HG02943 (cell line): ENCODE measurements at regions not wholly inside any gene's neighbourhood (a gene's known extent, or its start where the extent isn't known, plus 50 kb on each side); places are given as distances from the start of the nearest gene placed in this dataset.
"Not testable (repeated sequence)": the region's sequence is repeated elsewhere in the genome, so short reads cannot be mapped to it uniquely, and the experiment has no call there.

Experiments used
- ATAC-seq: cut with Tn5 transposase; IDR thresholded peaks from one replicate; pipeline ENCODE4 v1.9.1; 2021; ENCODE audit warnings: mild to moderate bottlenecking, low read depth, moderate library complexity; ENCODE audit not compliant: unreplicated experiment

GRCh38 chr2:192524642-192525251, 330.0 kb upstream of the TMEFF2 start:
- not testable (repeated sequence) for ATAC-seq

DNA sequence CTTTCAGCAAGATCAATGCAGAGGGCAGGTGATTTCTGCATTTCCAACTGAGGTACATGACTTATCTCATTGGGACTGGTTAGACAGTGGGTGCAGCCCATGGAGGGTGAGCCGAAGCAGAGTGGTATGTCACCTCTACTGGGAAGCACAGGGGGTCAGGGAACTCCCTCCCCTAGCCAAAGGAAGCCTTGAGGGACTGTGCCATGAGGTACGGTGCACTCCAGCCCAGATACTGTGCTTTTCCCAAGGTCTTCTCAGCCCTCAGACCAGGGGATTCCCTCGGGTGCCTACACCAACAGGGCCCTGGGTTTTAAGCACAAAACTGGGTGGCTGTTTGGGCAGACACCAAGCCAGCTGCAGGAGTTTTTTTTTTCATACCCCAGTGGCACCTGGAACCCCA, 329.5 kb upstream of the TMEFF2 start:
- ATAC-seq, result not testable (repeated sequence)

- ATAC-seq, result no peak
These were observed 321.2 kb upstream of the TMEFF2 start for GRCh38 chr2:192515937-192516336.

DNA sequence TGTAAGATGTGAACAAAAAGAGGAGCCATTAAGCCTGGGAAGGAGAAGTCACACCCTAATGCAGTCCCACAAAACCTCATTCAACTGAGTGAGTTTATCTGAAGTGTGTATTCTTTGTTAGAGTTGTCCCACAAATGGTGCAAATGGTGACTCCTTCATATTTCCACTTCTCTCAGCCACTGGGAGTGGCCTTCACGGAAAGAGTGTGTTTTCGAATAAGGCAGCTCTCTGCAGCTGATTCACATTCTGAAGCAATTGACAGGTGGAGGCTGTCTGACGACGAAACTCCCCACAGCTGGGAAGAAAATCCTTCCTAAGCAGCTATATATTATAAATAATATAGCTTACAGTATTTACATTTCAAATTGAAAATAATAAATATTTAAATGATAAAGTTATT, 318.8 kb upstream of the TMEFF2 start:
- ATAC-seq, result no peak

DNA sequence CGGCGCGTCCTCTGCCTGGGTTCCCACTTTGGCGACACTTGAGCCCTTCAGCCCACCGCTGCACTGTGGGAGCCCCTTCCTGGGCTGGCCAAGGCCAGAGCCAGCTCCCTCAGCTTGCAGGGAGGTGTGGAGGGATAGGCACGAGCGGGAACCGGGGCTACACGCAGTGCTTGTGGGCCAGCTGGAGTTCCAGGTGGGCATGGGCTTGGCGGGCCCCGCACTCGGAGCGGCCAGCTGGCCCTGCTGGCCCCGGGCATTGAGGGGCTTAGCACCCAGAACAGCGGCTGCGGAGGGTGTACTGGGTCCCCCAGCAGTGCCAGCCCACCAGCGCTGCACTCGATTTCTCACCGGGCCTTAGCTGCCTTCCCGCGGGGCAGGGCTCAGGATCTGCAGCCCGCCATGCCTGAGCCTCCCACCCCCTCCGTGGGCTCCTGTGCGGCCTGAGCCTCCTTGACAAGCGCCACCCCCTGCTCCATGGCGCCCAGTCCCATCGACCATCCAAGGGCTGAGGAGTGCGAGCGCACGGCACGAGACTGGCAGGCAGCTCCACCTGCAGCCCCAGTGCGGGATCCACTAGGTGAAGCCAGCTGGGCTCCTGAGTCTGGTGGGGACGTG, 313.2 kb upstream of the TMEFF2 start:
- ATAC-seq, result not testable (repeated sequence)

GRCh38 chr2:192500550-192501200, 305.9 kb upstream of the TMEFF2 start:
- peak; percentile 63 for ATAC-seq

- no peak for ATAC-seq
These were observed 304.7 kb upstream of the TMEFF2 start for GRCh38 chr2:192499476-192499875.

GRCh38 chr2:192498747-192499146, 304.0 kb upstream of the TMEFF2 start:
- ATAC-seq, result no peak

GRCh38 chr2:192488158-192488557, 293.4 kb upstream of the TMEFF2 start:
- ATAC-seq, result not testable (repeated sequence)

GRCh38 chr2:192487636-192488035, 292.9 kb upstream of the TMEFF2 start:
- no peak for ATAC-seq

- no peak for ATAC-seq
These were observed 290.2 kb upstream of the TMEFF2 start for GRCh38 chr2:192484903-192485302.

- ATAC-seq, result no peak
These were observed 286.3 kb upstream of the TMEFF2 start for GRCh38 chr2:192480984-192481383.

- ATAC-seq, result no peak
These were observed 278.6 kb upstream of the TMEFF2 start for GRCh38 chr2:192473331-192473730.

DNA sequence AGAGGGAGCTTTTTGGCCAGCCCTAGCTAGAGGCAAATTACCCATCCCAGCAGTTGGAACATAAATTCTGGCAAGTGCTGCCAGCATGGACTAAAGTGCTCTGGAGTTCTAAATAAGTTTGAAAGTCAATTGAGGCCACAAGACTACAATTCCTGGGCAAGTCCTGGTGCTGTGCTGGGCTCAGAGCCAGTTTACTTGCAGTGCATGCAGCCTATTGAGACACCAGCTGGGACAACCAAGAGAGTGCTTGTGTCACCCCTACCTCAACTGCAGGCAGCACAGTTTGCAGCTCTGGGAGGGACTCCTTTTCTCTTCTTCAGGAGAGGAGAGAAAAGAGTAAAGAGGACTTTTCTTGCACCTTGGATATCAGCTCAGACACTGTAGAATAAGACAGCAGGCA, 277.2 kb upstream of the TMEFF2 start:
- no peak for ATAC-seq

GRCh38 chr2:192469612-192470011, 274.9 kb upstream of the TMEFF2 start:
- no peak for ATAC-seq

- ATAC-seq, result no peak
These were observed 273.4 kb upstream of the TMEFF2 start for GRCh38 chr2:192467953-192468660.

- ATAC-seq, result no peak
These were observed 270.4 kb upstream of the TMEFF2 start for GRCh38 chr2:192465141-192465540.

DNA sequence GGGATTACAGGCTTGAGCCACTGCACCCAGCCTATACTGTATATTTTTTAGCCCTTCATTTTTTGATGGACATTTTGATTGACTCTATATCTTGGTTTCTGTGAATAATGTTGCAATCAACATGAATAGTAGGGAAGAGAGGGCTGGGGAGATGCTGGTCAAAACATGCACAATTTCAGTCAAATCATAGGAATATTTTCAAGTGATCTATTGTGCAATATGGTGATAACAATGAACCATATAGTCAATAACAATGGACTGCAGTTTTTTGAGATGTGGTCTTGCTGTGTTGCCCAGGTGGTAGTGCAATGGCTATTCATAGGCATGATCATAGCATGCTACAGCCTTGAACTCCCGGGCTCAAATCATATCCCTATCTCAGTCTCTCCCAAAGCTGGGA, 264.7 kb upstream of the TMEFF2 start:
- ATAC-seq, result no peak

GRCh38 chr2:192448881-192449280, 254.1 kb upstream of the TMEFF2 start:
- ATAC-seq, result no peak

DNA sequence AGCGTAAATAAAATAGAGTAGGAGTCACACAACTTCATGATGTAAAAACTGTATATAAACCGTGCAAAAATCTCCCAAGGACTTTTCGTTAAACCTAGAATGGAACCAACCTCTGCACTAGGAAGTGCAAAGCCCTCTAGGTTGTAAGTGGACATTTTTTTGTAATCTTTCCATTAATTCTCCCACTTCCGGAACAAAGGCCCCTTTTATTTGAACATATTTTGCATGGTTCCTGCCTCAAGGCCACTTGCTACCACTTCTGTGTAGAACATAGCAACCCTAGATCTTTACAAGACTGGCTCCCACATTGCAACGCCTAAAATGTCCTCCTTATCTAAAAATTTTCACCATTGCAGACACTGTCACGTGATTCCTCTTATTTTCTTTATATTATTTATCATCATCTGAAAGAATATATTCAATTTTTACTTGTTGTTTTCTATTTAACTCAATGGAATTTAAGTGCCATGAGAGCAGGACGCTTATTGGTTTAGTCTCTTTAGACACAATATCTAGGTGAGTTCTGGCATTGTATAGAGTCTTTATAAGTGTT, 249.6 kb upstream of the TMEFF2 start:
- no peak for ATAC-seq

DNA sequence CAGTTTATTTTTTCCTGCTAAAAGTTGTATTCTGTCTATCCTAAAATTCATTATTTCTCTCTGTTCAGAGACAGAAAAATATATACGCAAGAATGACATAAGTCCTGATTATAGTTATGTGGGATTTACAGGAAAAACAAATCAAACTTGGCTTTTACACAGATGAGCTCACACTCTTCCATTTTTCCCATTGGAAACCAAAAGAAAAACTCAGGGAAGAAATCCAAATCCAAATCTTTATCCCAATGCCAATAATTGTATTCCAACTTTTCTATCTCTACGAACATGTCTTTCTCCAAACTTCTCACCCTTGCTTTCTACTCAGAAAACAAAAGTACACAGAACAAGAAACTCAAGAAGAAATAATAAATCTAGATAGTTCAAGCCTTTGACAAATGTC, 249.1 kb upstream of the TMEFF2 start:
- no peak for ATAC-seq
